Activated CD4-positive, alpha-beta T cell treated with anti-CD3 and anti-CD28 coated beads, Interleukin-2, amount 50 U/mL, for 48 hours (primary cell): ENCODE measurements at regions not wholly inside any gene's neighbourhood (a gene's known extent, or its start where the extent isn't known, plus 50 kb on each side); places are given as distances from the start of the nearest gene placed in this dataset.

Source experiments
- DNase-seq, 2 experiments: peaks; one replicate each; pipeline ENCODE4 v3.0.0-alpha.2; 2020

- DNase-seq = no peak
Measured at GRCh38 chr12:97097734-97098133, 190.7 kb downstream of the NEDD1 start.

GRCh38 chr12:97109441-97109840, 202.4 kb downstream of the NEDD1 start:
- no peak for DNase-seq

DNA sequence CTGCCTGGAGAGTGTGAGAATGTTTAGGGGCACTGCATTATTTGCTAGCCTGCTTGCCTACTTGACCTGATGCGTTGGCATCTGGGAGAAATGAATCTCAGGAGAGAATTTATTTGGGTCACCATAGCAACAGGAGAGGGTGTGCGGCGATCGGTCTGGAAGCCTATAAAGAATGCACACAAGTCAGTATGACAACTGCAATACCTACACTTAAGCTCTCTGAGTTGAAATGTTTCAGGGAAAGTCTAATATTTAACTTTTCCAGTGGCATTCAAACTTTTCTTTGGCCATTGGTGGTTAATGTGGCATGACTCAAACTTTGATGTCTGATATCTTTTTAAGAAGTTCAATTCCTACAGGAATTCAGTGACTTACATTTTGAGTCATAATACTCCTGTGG, 205.1 kb downstream of the NEDD1 start:
- DNase-seq = no peak

GRCh38 chr12:97118796-97119375, 211.8 kb downstream of the NEDD1 start:
- DNase-seq = no peak

GRCh38 chr12:97127061-97127460, 220.0 kb downstream of the NEDD1 start:
- no peak for DNase-seq

DNA sequence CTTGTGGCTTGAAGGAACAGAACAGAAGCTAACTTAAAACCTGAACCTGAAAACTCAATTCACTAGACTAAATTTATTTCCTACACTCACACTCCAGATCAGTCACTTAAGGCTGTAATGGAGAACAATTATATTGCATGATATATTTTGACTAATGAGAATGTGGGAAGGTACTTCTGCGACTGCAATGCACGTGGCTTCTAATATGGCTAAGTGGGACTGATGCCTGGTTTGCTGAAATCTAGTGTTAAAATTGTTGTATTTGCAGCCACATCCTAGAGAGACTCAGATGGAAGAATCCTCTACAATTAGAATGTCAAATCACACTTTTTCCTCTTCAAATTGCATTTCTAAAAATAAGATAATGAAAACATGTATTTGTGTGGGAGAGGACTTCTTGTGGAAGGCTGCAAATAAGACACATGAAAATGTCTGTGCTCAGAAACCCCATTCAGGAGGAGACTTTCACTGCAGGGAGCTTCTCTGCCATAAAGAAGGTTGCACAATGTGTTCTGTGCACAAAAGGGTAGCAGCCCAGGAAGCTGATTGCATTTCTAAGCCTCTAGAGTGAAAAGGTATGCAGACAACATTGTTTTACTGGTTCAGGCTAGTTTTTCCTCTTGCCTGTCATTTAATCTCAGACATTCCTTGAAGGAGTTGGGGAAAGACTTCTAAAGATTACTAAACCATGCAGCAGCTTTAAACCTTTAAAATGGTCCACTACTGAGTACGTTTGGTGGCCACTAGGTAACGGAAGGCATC, 224.3 kb downstream of the NEDD1 start:
- DNase-seq = no peak

GRCh38 chr12:97132270-97132669, 225.2 kb downstream of the NEDD1 start:
- no peak for DNase-seq

- no peak for DNase-seq
Measured at GRCh38 chr12:97134495-97134894, 227.4 kb downstream of the NEDD1 start.

DNA sequence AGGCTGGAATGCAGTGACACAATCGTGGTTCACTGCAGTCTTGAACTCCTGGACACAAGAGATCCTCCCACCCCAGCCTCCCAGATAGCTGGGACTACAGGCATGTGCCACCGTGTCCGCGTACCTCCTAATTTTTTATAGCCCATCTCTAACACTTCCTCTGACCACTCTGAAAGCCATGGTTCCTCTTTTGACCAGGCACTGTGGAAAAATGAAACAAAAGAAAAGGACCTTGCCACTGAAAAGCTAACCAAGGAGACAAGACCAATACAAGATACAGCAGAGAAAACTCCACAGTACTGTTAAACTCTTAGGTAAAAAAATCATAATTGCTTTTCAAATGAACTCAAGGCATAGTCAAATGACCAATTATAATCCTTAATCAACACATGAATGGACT, 233.3 kb downstream of the NEDD1 start:
- DNase-seq = no peak

DNA sequence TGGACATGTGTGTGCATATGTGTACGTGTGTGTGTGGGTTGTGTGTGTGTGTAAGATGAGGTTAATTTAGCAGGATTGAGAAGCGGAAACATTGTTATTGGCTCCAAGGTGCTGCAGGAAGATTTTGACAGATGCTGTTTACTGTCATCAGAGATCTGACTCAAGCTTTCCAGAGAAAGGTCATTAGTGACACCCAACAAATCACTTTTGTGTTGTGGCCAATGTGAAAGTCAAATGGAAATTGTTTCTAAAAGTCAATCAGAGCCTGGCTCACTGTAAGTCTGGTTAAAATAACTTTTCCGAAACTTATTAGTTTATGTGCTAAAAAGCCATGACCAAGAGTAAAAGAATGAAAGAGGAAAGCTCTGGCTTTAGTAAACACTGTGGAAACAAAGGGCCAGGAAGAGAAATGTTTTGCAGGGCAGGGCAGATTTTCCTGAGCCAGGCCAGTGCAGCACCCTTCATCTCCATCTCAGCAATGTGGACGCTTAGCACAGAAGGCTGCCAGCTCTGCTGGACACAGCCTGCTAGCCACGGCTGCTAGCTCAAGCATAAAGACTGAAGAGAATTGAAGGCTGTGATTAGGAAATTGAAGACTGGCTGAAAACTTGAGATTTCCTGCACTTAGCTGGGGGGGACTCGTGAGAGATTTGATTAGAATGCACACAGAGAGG, 235.8 kb downstream of the NEDD1 start:
- DNase-seq = no peak

DNA sequence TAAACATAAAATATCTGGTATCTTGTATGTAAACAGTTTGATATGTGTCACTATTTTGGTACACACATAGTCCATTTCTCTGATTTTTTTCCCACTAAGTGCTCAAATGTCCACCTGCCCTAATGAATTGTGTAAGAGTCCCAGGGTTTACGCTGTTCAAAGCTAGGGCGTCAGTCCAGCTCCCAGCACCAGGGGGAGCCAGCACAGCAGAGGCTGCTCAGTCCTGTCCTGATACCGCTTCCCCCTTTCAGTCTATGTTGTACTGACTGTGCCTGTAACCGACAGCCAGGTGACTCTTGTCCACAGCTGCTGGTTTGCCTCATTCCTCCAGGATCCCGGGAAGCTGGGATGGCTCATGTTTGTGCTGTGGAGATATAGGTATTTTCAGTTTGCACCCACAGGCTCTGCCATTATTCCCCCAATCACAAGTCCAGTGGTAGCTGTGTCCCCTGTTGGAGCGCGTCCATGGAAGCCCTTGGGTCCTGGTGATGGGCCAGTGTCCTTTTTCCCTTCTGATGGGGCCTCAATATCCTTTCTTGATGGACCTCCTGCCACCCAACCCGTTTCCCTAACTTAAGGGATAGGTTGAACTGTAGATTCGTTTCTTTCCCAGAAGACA, 242.0 kb downstream of the NEDD1 start:
- DNase-seq = peak; percentile 58 to 62

- DNase-seq = no peak
Measured at GRCh38 chr12:97151481-97151880, 244.4 kb downstream of the NEDD1 start.

- DNase-seq = no peak
Measured at GRCh38 chr12:97159377-97159776, 252.3 kb downstream of the NEDD1 start.

DNA sequence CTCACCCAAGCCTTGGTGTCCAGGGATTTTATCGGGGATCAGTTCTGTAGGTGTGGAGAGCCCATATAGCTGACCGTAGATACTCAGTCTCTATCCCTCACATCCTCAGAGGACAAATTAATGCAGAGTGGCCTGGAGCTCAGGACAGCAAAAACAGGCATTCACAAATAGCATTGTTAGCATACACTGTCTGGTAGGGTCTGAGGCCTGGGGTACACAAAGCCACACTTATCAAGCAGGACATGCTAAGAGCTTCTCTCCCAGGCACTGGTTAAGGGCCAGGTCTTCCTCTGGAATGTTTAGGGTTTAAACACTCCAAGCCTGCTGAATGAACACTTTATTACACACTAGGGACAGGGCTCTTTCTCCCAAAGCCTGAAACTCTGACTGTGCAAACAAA, 253.2 kb downstream of the NEDD1 start:
- DNase-seq = no peak

DNA sequence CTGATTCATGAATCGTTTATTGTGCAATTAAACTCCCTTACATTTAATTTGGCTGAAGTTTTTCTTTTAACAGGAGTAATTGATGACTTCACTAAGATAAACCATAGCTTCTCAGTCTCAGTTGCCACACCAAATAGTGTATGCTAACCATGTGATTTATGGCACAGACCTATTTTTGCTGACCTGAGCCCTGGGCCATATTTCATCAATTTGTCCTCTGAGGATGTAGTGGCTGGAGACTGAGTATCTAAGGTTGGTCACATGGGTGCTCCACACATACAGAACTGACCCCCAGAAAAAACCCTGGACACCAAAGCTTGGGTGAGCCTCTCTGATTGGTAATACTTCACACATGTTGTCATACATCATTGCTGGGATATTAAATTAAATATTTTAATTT, 255.1 kb downstream of the NEDD1 start:
- DNase-seq = no peak

DNA sequence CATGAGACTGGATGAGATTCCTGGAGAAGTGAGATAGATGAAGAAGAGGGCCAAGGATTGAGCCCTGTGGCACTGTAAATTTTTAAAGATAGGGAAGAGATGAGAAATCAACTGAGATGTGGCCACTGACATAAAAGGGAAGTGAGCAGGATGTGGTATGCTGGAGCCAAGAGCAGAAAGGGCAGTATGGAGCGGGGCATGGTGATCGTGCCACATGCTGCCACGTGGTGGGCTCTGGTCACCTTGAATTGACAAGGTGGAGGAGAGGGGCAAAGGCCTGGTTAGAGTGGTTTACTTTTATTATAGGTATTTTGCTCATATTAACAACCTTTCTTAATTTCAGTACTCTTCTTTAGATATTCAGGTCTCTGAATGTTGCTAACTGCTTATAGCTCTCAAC, 257.9 kb downstream of the NEDD1 start:
- DNase-seq = no peak

DNA sequence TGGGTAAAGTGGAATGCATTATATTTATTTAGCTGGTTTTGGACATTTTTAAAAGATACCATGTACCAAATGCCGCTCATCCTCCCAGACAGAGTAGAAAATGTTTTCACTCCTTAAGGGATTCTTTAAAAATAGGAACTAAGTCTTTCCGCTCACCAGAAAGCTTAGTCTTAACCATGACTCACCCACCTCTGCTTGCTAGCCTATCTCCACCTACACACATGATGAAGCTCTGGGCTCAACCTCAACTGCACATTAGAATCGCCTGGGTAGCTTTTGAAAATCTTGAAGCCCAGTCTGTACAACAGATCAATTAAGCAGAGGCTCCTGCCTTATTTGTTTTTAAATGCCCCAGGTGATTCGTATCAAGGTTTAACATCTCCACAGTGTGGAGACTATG, 260.5 kb downstream of the NEDD1 start:
- DNase-seq = no peak

DNA sequence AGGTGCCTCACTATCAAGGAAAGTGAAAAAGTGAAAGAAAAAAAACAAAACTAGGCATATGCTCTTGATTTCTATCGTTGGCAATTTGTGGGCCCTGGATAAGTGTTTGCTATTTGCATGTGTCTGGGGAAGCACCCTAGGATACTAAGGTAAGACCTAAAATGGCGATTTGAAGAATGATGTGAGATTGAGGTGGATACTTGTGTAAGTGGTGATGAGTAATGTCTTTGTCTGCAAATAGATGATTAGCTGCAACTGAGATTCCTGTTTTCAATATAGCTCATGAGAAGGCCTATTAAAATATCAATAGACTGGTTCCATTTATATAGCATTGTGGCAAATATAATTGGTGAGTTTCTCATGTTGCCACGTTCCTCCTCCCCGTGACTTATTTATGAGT, 261.7 kb downstream of the NEDD1 start:
- no peak for DNase-seq

GRCh38 chr12:97169889-97170567, 263.0 kb downstream of the NEDD1 start:
- no peak for DNase-seq

DNA sequence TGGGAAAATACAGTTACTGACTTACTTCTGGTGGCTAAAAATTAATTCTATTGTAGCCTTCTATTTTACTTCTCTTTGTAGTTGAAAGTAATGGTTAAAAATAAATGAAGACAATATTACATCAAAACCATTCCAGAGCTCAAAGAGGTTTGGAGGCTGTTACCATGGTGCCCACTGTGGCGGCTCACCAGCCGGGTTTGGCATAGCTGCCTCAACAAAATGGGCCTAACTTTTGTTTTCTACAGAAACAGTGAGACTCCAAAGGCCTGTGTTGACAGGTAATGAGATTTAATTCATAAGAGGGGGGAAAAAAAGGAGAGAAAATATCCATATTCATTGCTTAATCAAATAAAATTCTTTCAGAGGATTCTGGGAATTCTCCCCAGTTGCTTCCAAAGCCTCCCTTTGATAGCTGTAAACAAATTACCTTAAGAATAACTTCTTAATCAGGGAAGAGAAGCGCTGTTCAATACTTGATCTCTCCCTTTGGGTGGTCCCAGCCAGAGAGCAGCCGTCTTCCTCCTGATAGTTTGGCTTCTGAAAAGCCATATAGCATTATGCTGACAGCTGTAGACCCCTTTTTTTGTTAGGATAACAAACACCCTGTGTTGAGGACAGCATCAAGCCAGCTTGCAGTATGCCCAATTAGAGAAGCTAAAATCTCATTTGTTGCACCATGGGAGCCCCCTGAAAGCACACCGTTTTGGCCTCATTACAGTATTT, 266.8 kb downstream of the NEDD1 start:
- DNase-seq = no peak

- no peak for DNase-seq
Measured at GRCh38 chr12:97177481-97177880, 270.4 kb downstream of the NEDD1 start.

DNA sequence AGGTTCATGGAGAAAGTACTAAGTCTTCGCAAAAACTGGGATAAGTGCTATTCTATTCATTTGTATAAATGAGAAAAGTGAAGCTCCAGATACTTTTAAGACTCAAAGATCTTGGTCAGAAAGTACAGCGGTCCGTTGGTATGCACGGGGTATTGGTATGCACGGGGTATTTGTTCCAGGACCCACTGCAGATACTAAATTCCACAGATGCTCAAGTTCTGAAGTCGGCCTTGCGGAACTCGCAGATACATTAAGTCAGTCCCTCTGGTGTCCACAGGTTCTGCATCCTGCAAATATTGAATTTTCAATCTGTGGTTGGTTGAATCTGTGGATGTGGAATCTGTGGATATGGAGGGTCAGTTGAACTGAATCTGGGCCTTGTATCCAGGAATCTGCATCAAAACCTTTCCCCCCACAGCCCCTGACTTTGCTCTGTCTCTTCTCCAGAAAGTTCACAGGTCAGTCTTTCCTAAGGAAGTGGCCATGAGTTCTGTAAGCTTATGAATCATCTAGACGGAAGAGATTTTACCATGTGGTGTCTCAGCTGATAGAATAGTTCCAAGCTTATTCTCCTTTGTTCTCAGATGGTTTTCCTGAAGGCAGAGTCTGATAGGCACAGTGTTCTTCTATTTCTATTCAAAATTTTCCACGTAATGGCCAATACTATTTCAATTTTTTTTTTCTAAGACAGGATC, 274.7 kb downstream of the NEDD1 start:
- no peak for DNase-seq
